Endothelial cell of umbilical vein (primary cell): ENCODE measurements at regions not wholly inside any gene's neighbourhood (a gene's known extent, or its start where the extent isn't known, plus 50 kb on each side); places are given as distances from the start of the nearest gene placed in this dataset.

Experiments
- CTCF ChIP-seq, 2 donors: IDR thresholded peaks; 1 replicate in 1 of 2; 2 replicates in 1 of 2; pipeline ENCODE4 v1.5.1; 2011; ENCODE audit warnings: low read length in 2 of 2, mild to moderate bottlenecking in 2 of 2, moderate library complexity in 2 of 2, control low read depth in 1 of 2, inconsistent platforms in 1 of 2, low read depth in 1 of 2; ENCODE audit not compliant: insufficient read depth in 1 of 2; ENCODE audit errors: extremely low read depth in 1 of 2
- MAX ChIP-seq: IDR thresholded peaks from 2 replicates; pipeline ENCODE4 v1.6.1; 2011; ENCODE audit not compliant: insufficient read depth, insufficient read length
- POLR2A ChIP-seq: IDR thresholded peaks from 2 replicates; pipeline ENCODE4 v1.6.1; 2012; ENCODE audit warnings: low read depth, mild to moderate bottlenecking, control low read depth, low read length

- no peak for TF ChIP-seq CTCF (IDR thresholded peaks at IDR 0.05; ENCODE audit: extremely low read depth in 1 of 2, insufficient read depth in 1 of 2, low read depth in 1 of 2, low read length in 2 of 2)
- TF ChIP-seq MAX, result no peak
- no peak for TF ChIP-seq POLR2A
Observed at GRCh38 chr1:187840557-187840956, 1011.8 kb downstream of the PLA2G4A start.
